BLaER1 (cell line): ENCODE measurements at regions not wholly inside any gene's neighbourhood (a gene's known extent, or its start where the extent isn't known, plus 50 kb on each side); places are given as distances from the start of the nearest gene placed in this dataset.

Source experiments
- H3K27ac ChIP-seq: shearing (Covaris generic); formaldehyde crosslinking; 2 replicates; pipeline ENCODE4 v1.8.1; 2022
- H3K27me3 ChIP-seq: shearing (Covaris generic); formaldehyde crosslinking; 2 replicates; pipeline ENCODE4 v1.8.1; 2022
- H3K36me3 ChIP-seq: shearing (Covaris generic); formaldehyde crosslinking; 2 replicates; pipeline ENCODE4 v1.8.1; 2022
- H3K4me1 ChIP-seq: shearing (Covaris generic); formaldehyde crosslinking; 2 replicates; pipeline ENCODE4 v1.8.1; 2022
- H3K4me2 ChIP-seq: shearing (Covaris generic); formaldehyde crosslinking; 2 replicates; pipeline ENCODE4 v1.8.1; 2022
- H3K4me3 ChIP-seq: shearing (Covaris generic); formaldehyde crosslinking; 2 replicates; pipeline ENCODE4 v1.8.1; 2022
- H3K9ac ChIP-seq: shearing (Covaris generic); formaldehyde crosslinking; 2 replicates; pipeline ENCODE4 v1.8.1; 2022
- H3K9me3 ChIP-seq: shearing (Covaris generic); formaldehyde crosslinking; 2 replicates; pipeline ENCODE4 v1.8.1; 2022
- H4K20me1 ChIP-seq: shearing (Covaris generic); formaldehyde crosslinking; 2 replicates; pipeline ENCODE4 v1.8.1; 2022
- Cebpa-rat ChIP-seq: shearing (Covaris generic); IDR thresholded peaks from 2 replicates; pipeline ENCODE4 v1.8.1; 2022

DNA sequence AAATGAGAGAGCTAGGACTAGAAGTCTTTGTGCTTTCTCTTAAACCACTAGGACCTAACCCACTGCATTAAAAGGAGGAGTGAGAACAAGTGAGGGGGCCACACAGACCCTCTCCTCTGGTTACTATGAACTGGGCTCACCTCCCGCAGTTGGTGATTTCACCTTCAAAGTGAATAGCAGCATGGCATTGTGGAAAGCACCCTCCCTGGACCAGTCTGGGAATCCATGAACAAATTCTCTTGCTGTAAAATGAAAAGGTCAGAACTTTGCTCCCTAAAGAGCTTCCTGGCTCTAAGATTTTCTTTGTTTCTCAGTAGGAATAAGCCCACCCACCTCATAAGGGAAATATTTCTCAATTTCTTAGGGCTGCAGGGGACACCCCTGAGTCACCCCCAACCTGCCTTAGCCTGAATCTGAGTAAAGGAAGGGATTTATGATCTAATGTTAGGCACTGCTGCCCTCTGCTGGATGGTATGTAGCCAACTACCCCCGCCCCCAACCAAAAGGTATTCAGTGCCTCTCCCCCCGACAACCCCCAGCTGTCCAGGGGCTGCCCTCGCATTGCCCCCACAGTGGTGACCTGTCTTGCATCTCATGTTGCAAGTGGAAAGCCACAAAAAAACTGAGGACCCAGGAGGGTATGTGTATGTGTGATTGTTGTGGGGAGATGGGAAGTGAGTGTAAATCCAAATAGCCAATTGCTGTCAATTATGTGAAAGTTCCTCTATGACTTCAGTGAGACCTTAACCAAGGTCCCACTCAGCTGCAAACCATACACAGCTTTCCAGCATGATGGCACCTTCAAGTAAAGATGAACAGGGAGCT, 230.9 kb upstream of the SLC14A2 start:
- no peak for TF ChIP-seq Cebpa-rat
- Histone ChIP-seq H3K9ac (no peak overlapping the region), H3K27me3 (no peaks in the 10 kb centered on the region), H3K4me3 (no peak overlapping the region), H3K36me3 (no peaks in the 10 kb centered on the region), H3K27ac (no peak overlapping the region), H3K4me1 (no peaks in the 10 kb centered on the region), H3K4me2 (no peak overlapping the region), H4K20me1 (no peaks in the 10 kb centered on the region), H3K9me3 (no peaks in the 10 kb centered on the region)

GRCh38 chr18:45384962-45385315, 230.3 kb upstream of the SLC14A2 start:
- H4K20me1 ChIP-seq, result no peaks in the 10 kb centered on the region
- H3K9ac ChIP-seq, result no peak overlapping the region
- no peak overlapping the region for H3K4me3 ChIP-seq
- H3K4me2 ChIP-seq, result no peak overlapping the region
- no peak overlapping the region for H3K27ac ChIP-seq
- no peaks in the 10 kb centered on the region for H3K36me3 ChIP-seq
- no peaks in the 10 kb centered on the region for H3K27me3 ChIP-seq
- no peak for TF ChIP-seq Cebpa-rat
- no peaks in the 10 kb centered on the region for H3K4me1 ChIP-seq
- H3K9me3 ChIP-seq, result no peaks in the 10 kb centered on the region

DNA sequence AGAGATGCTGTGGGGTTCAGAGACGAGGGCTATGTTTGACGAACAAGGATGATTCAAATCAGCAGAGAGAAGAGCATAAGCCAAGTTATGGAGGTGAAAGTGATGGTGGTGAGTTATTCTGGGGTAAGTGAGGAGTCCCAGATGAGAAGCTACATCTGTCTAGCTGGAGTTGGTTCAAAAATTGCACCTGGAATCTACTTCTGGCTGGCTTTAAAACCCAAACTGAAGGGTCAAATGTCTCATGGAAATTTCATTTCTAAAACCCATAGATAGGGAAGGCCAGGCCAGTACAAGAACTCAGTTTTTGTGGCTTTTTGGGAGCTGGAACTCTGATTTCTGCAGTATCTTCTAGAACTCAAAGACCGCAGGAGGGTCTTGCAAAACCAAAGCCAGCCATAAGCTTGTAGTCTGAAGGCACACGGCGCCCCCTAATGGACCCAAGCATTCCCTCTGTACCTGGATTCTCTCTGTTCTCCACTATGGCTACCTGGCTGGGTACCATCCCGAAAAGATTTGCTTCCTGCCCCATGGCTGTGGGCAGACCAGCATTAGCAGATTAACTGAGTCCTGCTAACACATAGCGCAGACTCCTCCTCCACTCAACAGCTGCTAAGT, 229.1 kb upstream of the SLC14A2 start:
- H3K27me3 ChIP-seq, result no peaks in the 10 kb centered on the region
- no peak overlapping the region for H3K4me2 ChIP-seq
- H3K36me3 ChIP-seq, result no peaks in the 10 kb centered on the region

GRCh38 chr18:45387229-45387628, 228.0 kb upstream of the SLC14A2 start:
- Histone ChIP-seq H3K36me3 (no peaks in the 10 kb centered on the region), H3K27ac (no peak overlapping the region), H3K9me3 (no peaks in the 10 kb centered on the region), H3K9ac (no peak overlapping the region), H3K4me1 (no peaks in the 10 kb centered on the region), H3K27me3 (no peaks in the 10 kb centered on the region), H3K4me2 (no peak overlapping the region), H3K4me3 (no peak overlapping the region), H4K20me1 (no peaks in the 10 kb centered on the region)
- no peak for TF ChIP-seq Cebpa-rat

More for the DNA sequence above, 229.1 kb upstream of the SLC14A2 start:
- Histone ChIP-seq H3K27ac (no peak overlapping the region), H3K9ac (no peak overlapping the region), H3K4me3 (no peak overlapping the region), H3K9me3 (no peaks in the 10 kb centered on the region), H3K4me1 (no peaks in the 10 kb centered on the region), H4K20me1 (no peaks in the 10 kb centered on the region)
- TF ChIP-seq Cebpa-rat, result no peak

DNA sequence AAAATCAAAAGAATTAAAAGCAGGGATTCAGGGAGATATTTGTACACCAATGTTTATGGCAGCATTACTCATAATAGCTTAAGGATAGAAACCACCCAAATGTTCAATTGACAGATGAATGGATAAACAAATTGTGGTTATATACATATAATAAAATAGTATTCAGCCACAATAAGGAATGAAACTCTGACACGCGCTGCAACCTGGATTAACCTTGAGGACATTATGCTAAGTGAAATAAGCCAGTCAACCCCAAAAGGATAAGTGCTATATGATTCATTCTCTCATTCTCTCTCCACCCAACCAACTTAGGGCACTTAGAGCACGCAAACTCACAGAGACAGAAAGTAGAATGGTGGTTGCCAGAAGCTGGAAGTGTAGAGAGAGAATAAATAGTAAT, 216.8 kb upstream of the SLC14A2 start:
- Histone ChIP-seq H3K4me1 (peaks cover 15% of the 10 kb centered on the region), H3K9me3 (no peaks in the 10 kb centered on the region), H3K36me3 (no peaks in the 10 kb centered on the region), H4K20me1 (no peaks in the 10 kb centered on the region), H3K9ac (no peak overlapping the region), H3K4me2 (no peak overlapping the region), H3K4me3 (no peak overlapping the region), H3K27me3 (no peaks in the 10 kb centered on the region), H3K27ac (no peak overlapping the region)
- TF ChIP-seq Cebpa-rat, result no peak

DNA sequence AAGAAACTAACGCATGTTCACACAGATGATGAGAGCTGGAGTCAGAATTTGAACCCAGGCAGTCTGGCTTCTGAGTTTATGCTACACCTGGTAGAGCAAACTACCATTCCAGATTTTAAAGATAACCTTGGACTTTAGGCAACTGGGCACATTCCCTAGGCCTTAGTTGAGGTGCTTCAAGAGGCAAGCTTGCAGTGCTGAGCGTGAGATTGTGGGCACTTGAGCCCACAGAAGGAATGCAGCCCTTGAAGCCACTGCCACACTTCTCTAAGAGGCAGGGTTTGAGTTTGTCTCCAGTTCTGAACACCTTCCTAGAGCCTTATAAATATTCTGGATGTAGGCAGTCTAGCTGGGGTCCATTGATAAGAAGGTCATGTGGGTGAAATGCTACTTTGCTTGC, 216.1 kb upstream of the SLC14A2 start:
- Histone ChIP-seq H4K20me1 (no peaks in the 10 kb centered on the region), H3K9me3 (no peaks in the 10 kb centered on the region), H3K27ac (no peak overlapping the region), H3K27me3 (no peaks in the 10 kb centered on the region), H3K9ac (no peak overlapping the region), H3K4me1 (peaks cover 15% of the 10 kb centered on the region), H3K36me3 (no peaks in the 10 kb centered on the region), H3K4me3 (no peak overlapping the region), H3K4me2 (peak overlapping the region; percentile 51)
- no peak for TF ChIP-seq Cebpa-rat

DNA sequence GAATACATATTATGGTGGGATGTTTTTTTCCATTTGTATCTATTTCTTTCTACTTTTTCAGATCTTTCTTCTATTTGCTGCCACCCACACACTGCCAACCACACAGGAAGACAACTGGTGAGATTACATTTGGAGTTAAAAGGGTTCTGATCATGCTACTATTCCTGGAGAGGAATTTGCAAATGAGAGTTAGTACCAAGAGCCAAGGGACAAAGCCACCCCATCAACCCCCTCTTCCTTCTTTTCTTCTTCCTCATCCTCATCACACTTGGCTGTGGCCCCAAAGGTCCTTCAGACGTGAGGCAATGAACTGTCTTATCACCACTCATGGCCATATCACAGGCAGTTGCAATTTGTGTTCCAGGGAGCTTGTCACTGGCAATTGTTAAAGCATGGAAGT, 215.6 kb upstream of the SLC14A2 start:
- Histone ChIP-seq H3K4me2 (peak overlapping the region; percentile 51), H3K9ac (no peak overlapping the region)

GRCh38 chr18:45402485-45403056, 212.7 kb upstream of the SLC14A2 start:
- Histone ChIP-seq H3K27ac (no peak overlapping the region), H3K4me1 (peaks cover 15% of the 10 kb centered on the region), H3K27me3 (no peaks in the 10 kb centered on the region), H3K4me3 (no peak overlapping the region), H3K9ac (no peak overlapping the region), H3K4me2 (no peak overlapping the region), H3K9me3 (peaks cover 15% of the 10 kb centered on the region), H4K20me1 (no peaks in the 10 kb centered on the region), H3K36me3 (no peaks in the 10 kb centered on the region)
- TF ChIP-seq Cebpa-rat, result no peak

More for the DNA sequence above, 215.6 kb upstream of the SLC14A2 start:
- Histone ChIP-seq H3K4me3 (no peak overlapping the region), H3K9me3 (no peaks in the 10 kb centered on the region), H4K20me1 (no peaks in the 10 kb centered on the region), H3K36me3 (no peaks in the 10 kb centered on the region), H3K4me1 (peaks cover 15% of the 10 kb centered on the region), H3K27ac (no peak overlapping the region), H3K27me3 (no peaks in the 10 kb centered on the region)
- no peak for TF ChIP-seq Cebpa-rat

- Histone ChIP-seq H3K27me3 (no peaks in the 10 kb centered on the region), H3K4me3 (no peak overlapping the region), H3K9me3 (peaks cover 16% of the 10 kb centered on the region), H4K20me1 (no peaks in the 10 kb centered on the region), H3K36me3 (no peaks in the 10 kb centered on the region), H3K4me1 (peaks cover 15% of the 10 kb centered on the region), H3K27ac (no peak overlapping the region), H3K4me2 (no peak overlapping the region), H3K9ac (no peak overlapping the region)
- no peak for TF ChIP-seq Cebpa-rat
Measured at GRCh38 chr18:45403341-45404049, 211.8 kb upstream of the SLC14A2 start.

DNA sequence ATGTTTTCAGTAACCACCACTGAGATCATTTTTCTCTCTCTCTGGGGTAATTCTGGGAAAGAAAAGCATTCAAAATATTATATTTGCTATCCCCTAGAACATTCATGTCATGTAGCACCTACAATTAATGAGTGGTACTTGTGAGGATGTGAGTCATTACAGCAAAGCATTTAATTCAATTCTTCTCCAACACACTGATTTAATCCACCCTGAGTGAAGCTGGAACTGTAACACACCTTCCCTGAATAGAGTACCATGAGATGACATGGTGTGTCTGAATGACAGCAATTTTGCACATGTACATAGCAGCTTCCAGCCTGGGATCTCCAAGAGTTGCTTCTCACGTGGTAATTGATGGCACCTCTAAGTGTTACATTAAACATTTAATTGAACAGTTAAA, 207.1 kb upstream of the SLC14A2 start:
- no peaks in the 10 kb centered on the region for H4K20me1 ChIP-seq
- H3K4me2 ChIP-seq, result no peak overlapping the region
- no peaks in the 10 kb centered on the region for H3K4me1 ChIP-seq
- H3K9me3 ChIP-seq, result peaks cover 16% of the 10 kb centered on the region
- TF ChIP-seq Cebpa-rat, result no peak
- no peak overlapping the region for H3K4me3 ChIP-seq
- no peak overlapping the region for H3K27ac ChIP-seq
- no peaks in the 10 kb centered on the region for H3K36me3 ChIP-seq
- H3K9ac ChIP-seq, result no peak overlapping the region
- no peaks in the 10 kb centered on the region for H3K27me3 ChIP-seq
